Ascending aorta (tissue), 2 donors: ENCODE measurements at regions not wholly inside any gene's neighbourhood (a gene's known extent, or its start where the extent isn't known, plus 50 kb on each side); places are given as distances from the start of the nearest gene placed in this dataset.

Experiments used
- DNase-seq, 2 donors: peaks; one replicate each; pipeline ENCODE4 v3.0.0-alpha.2; 2019; ENCODE audit warnings: low spot score in 2 of 2
- H3K27ac ChIP-seq, 2 donors: fragments of 200-600 bp; sonication (generic); one replicate each; pipeline ENCODE4 v1.5.1; 2016 to 2017; ENCODE audit warnings: mild to moderate bottlenecking in 1 of 2
- H3K27me3 ChIP-seq: fragments of 200-600 bp; sonication (generic); one replicate; pipeline ENCODE4 v1.5.1; 2017
- H3K36me3 ChIP-seq, 2 donors: fragments of 200-600 bp; sonication (generic); one replicate each; pipeline ENCODE4 v1.5.1; 2016
- H3K4me1 ChIP-seq, 2 donors: fragments of 200-600 bp; sonication (generic); one replicate each; pipeline ENCODE4 v1.5.1; 2016 to 2017; ENCODE audit warnings: mild to moderate bottlenecking in 1 of 2
- H3K4me3 ChIP-seq, 2 donors: fragments of 200-600 bp; sonication (generic); one replicate each; pipeline ENCODE4 v1.5.1; 2016 to 2017; ENCODE audit warnings: mild to moderate bottlenecking in 1 of 2
- H3K9me3 ChIP-seq, 2 donors: fragments of 200-600 bp; sonication (generic); one replicate each; pipeline ENCODE4 v1.5.1; 2016
- intact Hi-C: fragments of 100-400 bp; cut with DNase I; formaldehyde crosslinking; loops from one replicate; pipeline ENCODE4 v1.15.1; 2023
- TF ChIP-seq, protein P1 (sequence below), 3 experiments: fragments of 200-600 bp in 2 of 3; fragments of 450-650 bp in 1 of 3; sonication (generic) in 2 of 3; IDR thresholded peaks; one replicate each; pipeline ENCODE4 v1.5.1; 2016 to 2019; ENCODE audit warnings: antibody characterized with exemption in 3 of 3, mild to moderate bottlenecking in 1 of 3, moderate library complexity in 1 of 3

DNA sequence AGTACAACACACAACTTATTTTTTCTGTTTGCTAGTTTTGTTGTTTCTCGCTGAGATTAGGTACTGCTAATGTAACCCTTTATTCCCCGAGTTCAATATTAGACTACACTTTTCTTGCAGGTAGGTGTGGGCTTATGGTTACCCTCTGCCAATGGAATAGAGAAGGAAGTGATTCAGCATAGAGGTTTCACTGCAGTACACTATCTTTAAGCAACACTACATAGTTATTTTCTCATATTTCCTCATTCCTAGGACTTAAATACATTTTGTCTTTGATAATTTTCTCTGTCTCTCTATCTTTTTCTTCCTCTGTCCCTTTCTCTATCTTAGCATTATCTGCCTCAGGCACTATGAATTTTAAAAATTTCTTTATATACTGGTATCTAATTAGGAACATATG is 791.0 kb downstream of the FAM181B start:
- no peak overlapping the region for H3K4me3 ChIP-seq
- DNase-seq: no peak
- no peaks in the 10 kb centered on the region for H3K27me3 ChIP-seq
- intact Hi-C loops: no loop called here
- no peaks in the 10 kb centered on the region for H3K36me3 ChIP-seq
- H3K4me1 ChIP-seq: no peaks in the 10 kb centered on the region
- no peaks in the 10 kb centered on the region for H3K9me3 ChIP-seq
- TF ChIP-seq, protein P1, sequence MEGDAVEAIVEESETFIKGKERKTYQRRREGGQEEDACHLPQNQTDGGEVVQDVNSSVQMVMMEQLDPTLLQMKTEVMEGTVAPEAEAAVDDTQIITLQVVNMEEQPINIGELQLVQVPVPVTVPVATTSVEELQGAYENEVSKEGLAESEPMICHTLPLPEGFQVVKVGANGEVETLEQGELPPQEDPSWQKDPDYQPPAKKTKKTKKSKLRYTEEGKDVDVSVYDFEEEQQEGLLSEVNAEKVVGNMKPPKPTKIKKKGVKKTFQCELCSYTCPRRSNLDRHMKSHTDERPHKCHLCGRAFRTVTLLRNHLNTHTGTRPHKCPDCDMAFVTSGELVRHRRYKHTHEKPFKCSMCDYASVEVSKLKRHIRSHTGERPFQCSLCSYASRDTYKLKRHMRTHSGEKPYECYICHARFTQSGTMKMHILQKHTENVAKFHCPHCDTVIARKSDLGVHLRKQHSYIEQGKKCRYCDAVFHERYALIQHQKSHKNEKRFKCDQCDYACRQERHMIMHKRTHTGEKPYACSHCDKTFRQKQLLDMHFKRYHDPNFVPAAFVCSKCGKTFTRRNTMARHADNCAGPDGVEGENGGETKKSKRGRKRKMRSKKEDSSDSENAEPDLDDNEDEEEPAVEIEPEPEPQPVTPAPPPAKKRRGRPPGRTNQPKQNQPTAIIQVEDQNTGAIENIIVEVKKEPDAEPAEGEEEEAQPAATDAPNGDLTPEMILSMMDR (IDR thresholded peaks at IDR 0.05): no peak
- no peak overlapping the region for H3K27ac ChIP-seq

DNA sequence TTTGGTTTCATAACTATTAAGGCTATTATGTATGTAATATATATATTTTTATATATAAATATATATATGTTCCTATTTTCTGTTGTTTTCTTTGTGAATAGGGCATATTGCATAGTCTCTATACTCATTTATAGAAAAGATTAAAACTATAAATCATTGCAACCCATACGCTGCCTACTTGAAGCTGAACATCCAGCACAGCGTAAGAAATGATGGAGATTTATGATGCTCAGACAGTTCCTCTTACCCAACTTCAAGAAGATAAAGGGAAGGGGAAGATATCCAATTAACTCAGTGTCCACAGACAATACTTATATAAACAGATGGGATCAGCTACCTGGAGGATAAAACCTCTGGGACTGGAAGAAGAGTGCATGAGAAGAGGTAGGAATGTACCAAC is 791.7 kb downstream of the FAM181B start:
- Histone ChIP-seq H3K27ac (no peak overlapping the region), H3K27me3 (no peaks in the 10 kb centered on the region), H3K36me3 (no peaks in the 10 kb centered on the region), H3K4me3 (no peak overlapping the region), H3K9me3 (no peaks in the 10 kb centered on the region), H3K4me1 (no peaks in the 10 kb centered on the region)
- TF ChIP-seq, protein P1 (IDR thresholded peaks at IDR 0.05): no peak
- intact Hi-C loops: no loop called here
- DNase-seq: no peak

DNA sequence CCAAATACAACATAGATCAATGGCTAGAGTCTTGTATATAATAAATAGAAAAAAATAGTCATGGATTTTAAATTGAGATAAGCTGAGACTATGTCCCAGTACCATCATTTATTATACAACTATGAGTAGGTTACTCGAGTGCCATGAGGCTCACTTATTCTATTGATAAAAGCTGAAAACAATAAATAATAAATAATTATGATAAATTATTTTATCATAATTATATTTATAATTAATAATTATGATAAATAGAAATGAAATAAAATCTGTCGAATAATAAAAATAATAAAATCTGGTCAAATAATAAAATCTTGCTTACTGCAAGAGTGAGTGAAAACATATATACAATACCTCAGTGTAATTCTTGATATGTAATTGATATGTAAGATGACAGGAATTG is 801.4 kb downstream of the FAM181B start:
- no peak overlapping the region for H3K4me3 ChIP-seq
- intact Hi-C loops: no loop called here
- H3K27me3 ChIP-seq: no peaks in the 10 kb centered on the region
- H3K27ac ChIP-seq: no peak overlapping the region
- TF ChIP-seq, protein P1 (IDR thresholded peaks at IDR 0.05): no peak
- no peaks in the 10 kb centered on the region for H3K4me1 ChIP-seq
- DNase-seq: no peak
- H3K9me3 ChIP-seq: no peaks in the 10 kb centered on the region
- H3K36me3 ChIP-seq: no peaks in the 10 kb centered on the region

DNA sequence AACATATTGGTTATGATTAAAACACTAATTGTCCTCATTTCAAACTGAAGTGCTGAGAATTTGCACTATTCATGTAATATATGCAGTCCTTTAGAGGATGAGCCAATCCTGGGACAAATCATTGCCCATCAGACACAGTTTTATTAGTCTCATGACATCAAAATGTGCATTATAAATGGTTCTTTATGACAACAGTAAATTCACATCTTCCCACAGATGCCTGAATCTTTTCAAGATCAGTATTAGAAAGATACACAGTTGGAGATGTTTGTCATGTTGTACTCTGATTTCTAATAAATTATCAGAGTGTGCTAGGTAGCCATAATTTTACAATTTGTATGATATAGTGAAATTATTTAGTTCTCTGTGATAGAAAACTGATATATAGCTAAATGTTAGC is 813.5 kb downstream of the FAM181B start:
- TF ChIP-seq, protein P1 (IDR thresholded peaks at IDR 0.05): no peak
- intact Hi-C loops: no loop called here

DNA sequence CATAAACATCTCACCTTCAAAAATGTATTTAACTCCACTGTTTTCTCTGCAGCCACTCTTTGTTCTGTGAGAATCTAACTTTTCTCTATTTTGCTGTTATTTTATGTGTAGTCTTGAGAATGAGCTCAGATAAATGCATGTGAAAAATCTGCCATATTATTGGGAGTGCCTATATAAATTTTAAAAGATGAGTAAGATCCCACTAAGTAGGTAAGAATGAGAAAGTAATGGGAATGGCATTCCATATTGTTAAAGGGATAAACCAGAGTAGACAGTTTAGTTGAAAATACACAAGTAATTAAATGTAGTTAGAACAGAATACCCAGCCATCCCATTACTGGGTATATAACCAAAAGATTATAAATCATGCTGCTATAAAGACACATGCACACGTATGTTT is 817.2 kb downstream of the FAM181B start:
- intact Hi-C loops: no loop called here
- TF ChIP-seq, protein P1 (IDR thresholded peaks at IDR 0.05): no peak
- Histone ChIP-seq H3K27me3 (no peaks in the 10 kb centered on the region), H3K36me3 (no peaks in the 10 kb centered on the region), H3K9me3 (no peaks in the 10 kb centered on the region), H3K4me1 (no peaks in the 10 kb centered on the region), H3K4me3 (no peak overlapping the region), H3K27ac (no peak overlapping the region)
- no peak for DNase-seq

More for the DNA sequence above, 813.5 kb downstream of the FAM181B start:
- Histone ChIP-seq H3K36me3 (no peaks in the 10 kb centered on the region), H3K9me3 (no peaks in the 10 kb centered on the region), H3K4me1 (no peaks in the 10 kb centered on the region), H3K27ac (no peak overlapping the region), H3K27me3 (no peaks in the 10 kb centered on the region), H3K4me3 (no peak overlapping the region)
- no peak for DNase-seq

DNA sequence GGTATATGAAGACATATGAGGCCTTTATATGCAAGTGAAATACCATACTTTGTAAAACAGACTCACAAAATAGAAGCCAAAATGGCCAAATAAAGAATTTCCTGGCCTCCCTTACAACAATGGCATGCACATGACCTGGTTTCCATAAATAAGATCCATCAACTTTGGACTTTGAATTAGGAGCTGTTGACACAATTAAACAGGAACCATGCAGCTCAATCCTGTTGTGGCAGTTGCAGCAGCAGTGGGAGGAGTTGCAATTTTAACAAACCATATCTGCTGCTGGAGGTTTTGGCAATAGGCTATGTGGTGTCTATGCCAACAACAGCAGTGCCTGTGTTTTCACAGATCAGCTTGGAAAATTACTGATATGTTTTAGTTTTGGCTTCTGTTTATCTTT is 818.6 kb downstream of the FAM181B start:
- Histone ChIP-seq H3K9me3 (no peaks in the 10 kb centered on the region), H3K4me3 (no peak overlapping the region), H3K4me1 (no peaks in the 10 kb centered on the region), H3K36me3 (no peaks in the 10 kb centered on the region), H3K27ac (no peak overlapping the region), H3K27me3 (no peaks in the 10 kb centered on the region)
- TF ChIP-seq, protein P1 (IDR thresholded peaks at IDR 0.05): no peak
- DNase-seq: no peak
- intact Hi-C loops: no loop called here
